ENCODE measurements at regions not wholly inside any gene's neighbourhood (a gene's known extent, or its start where the extent isn't known, plus 50 kb on each side); places are given as distances from the start of the nearest gene placed in this dataset.

DNA sequence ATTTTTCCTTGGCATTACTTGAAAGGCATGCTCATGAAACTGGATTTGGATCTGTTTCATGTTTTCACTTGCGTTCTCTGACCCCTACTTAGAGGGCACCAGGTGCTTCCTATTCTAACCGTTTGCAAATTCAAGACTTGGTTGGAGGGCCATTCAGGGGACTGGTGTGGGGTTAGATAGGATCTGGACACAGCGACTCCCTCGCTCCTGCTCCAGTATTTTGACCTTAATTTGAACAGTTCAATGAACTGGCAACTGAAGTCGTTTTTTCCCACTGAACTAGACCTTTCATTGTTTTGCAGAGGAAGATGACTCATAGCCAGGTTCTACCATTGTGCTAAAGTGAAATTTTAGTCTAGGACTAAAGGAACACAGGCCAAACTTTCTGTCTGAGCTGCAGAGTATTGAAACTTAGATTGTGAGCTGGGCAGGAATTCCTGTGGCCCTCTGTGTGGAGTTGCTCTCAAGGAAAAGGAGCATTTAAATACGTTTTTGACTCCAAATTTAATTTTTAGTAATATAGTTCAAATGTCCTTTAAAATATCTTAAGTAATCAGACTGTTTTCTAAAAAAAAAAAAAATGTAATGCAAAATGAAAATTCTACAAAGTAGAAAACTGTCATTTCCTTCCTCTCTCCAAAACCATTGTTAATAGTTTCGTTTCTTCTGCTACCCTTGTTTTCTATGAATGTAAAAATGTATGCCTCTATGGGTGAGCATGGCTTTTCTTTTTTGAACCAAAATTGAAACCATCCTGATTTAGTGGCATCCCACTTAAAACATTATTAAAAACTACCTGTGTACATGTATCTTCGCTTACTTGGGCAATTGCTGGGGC is 64.8 kb downstream of the UTRN start:
- Histone ChIP-seq H3K36me3 (no peaks in the 10 kb centered on the region), H3K27me3 (no peaks in the 10 kb centered on the region), H3K4me1 (peaks cover 0 to 24% of the 10 kb centered on the region in 2 donors), H3K27ac (peak overlapping the region in 1 of 2 donors; percentile 57), H3K9me3 (no peaks in the 10 kb centered on the region), H3K4me3 (no peak overlapping the region)
- TF ChIP-seq, protein P1, sequence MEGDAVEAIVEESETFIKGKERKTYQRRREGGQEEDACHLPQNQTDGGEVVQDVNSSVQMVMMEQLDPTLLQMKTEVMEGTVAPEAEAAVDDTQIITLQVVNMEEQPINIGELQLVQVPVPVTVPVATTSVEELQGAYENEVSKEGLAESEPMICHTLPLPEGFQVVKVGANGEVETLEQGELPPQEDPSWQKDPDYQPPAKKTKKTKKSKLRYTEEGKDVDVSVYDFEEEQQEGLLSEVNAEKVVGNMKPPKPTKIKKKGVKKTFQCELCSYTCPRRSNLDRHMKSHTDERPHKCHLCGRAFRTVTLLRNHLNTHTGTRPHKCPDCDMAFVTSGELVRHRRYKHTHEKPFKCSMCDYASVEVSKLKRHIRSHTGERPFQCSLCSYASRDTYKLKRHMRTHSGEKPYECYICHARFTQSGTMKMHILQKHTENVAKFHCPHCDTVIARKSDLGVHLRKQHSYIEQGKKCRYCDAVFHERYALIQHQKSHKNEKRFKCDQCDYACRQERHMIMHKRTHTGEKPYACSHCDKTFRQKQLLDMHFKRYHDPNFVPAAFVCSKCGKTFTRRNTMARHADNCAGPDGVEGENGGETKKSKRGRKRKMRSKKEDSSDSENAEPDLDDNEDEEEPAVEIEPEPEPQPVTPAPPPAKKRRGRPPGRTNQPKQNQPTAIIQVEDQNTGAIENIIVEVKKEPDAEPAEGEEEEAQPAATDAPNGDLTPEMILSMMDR (IDR thresholded peaks at IDR 0.05) = no peak
- intact Hi-C loops (cut with DNase I) = no loop called here
- no peak for DNase-seq (ENCODE audit: low spot score in 2 of 2)

DNA sequence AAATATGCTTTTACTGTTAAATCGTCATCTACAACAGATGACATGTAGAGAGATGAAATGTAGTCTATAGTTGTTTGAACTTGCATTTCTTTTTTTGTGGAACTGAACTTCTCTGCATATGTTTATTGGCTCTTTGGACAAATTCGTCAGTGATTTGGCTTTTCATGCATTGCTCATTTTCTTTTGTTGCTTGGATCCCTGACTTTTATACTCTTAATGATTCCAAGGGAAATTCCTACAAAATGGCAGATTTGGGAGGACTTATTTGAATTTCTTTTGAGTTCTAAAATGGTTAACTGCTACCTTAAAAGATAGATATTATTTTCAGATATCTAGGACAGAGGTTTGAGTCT is 65.4 kb downstream of the UTRN start:
- Histone ChIP-seq H3K4me1 (peaks cover 0 to 24% of the 10 kb centered on the region in 2 donors), H3K9me3 (no peaks in the 10 kb centered on the region), H3K27ac (peak overlapping the region in 1 of 2 donors; percentile 57), H3K27me3 (no peaks in the 10 kb centered on the region), H3K4me3 (no peak overlapping the region), H3K36me3 (no peaks in the 10 kb centered on the region)
- intact Hi-C loops (cut with DNase I) = no loop called here
- TF ChIP-seq, protein P1 (IDR thresholded peaks at IDR 0.05) = no peak
- DNase-seq (ENCODE audit: low spot score in 2 of 2) = no peak

DNA sequence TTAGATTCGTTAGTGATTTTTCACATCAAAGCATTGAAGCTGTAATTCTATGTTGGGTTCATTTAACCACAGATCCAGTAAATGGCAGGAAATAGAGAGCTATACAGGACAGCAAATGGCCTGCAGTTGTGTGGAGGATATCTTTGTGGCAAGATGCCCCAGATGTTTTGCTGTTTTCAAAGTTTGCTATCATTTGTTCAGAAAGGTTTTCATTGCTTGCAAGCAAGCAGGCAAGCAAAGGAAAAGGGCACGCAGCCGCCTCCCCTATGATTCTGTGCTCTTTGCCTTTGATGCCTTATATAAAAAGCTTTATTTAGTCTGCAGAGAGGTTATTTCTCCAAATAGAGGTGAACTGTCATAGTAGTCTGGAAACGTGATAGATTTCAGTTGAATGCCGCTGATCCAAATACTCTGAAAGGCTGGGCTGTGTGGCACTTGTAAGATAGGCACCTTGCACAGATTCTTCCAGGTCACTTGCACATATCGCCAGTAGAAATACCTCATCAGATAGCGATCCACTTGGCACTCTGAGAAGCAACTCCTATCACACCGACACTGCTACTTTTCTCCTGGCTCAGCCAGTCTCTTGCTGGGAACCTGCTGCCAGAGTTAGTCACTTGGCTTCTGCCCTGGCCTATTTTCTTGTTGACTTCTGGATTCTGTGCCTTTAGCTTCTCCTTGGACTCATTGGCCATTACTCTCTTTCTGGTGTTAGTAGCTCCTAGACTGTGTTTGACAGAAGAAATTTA is 66.4 kb downstream of the UTRN start:
- H3K4me3 ChIP-seq = peak overlapping the region in 1 of 2 donors; percentile 18
- peak overlapping the region; percentile 23 to 48 for H3K27ac ChIP-seq
- intact Hi-C loops (cut with DNase I) = no loop called here

DNA sequence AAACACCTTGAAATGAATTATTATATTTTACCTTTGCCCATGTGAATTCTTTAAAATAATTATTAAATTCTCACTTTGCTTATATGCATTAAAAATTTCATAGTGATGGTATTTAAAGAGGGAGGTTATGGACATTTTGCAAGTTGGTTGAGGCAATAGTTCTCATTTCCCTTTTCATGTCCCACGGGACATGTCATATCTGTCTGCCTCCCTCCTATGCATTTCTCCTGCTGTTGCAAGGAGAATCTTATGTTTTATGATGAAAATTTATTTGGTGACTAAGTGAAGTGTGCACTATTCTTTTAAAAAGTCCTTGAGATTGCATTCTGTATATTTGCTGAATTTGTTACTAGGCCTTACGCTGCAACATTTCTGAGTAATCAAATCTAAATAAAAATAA is 67.2 kb downstream of the UTRN start:
- no peak overlapping the region for H3K27ac ChIP-seq

More for the DNA sequence above, 66.4 kb downstream of the UTRN start:
- no peak for DNase-seq (ENCODE audit: low spot score in 2 of 2)
- peaks cover 0 to 22% of the 10 kb centered on the region in 2 donors for H3K4me1 ChIP-seq
- no peaks in the 10 kb centered on the region for H3K27me3 ChIP-seq
- TF ChIP-seq, protein P1 (IDR thresholded peaks at IDR 0.05) = no peak
- no peaks in the 10 kb centered on the region for H3K9me3 ChIP-seq
- H3K36me3 ChIP-seq = no peaks in the 10 kb centered on the region

DNA sequence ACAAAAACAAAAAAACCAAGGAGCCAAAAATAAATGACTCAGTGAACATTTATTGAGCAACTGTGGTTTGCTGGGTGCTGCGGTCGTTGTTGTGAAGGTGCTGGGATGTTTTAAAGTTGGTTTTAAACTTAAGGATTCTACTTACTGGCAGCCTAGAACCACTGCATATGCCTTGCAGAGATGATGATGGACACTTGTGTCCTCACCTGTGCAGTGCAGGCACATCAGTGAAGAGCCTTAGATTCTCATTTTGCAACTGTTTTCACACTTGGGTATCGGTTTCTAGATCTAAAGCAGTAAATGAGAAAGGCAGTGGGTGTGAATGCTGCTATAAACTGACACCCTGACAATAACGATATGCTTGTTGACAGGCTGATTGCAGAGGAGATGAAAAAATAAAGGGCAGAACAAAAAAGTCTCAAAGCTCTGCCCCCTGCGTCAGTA is 68.8 kb downstream of the UTRN start:
- Histone ChIP-seq H3K9me3 (no peaks in the 10 kb centered on the region), H3K27me3 (no peaks in the 10 kb centered on the region), H3K27ac (no peak overlapping the region), H3K4me3 (no peak overlapping the region), H3K4me1 (peaks cover 0 to 15% of the 10 kb centered on the region in 2 donors), H3K36me3 (no peaks in the 10 kb centered on the region)
- intact Hi-C loops (cut with DNase I) = no loop called here
- no peak for DNase-seq (ENCODE audit: low spot score in 2 of 2)
- TF ChIP-seq, protein P1 (IDR thresholded peaks at IDR 0.05) = no peak

More for the DNA sequence above, 67.2 kb downstream of the UTRN start:
- intact Hi-C loops (cut with DNase I) = no loop called here
- no peaks in the 10 kb centered on the region for H3K27me3 ChIP-seq
- H3K36me3 ChIP-seq = no peaks in the 10 kb centered on the region
- H3K9me3 ChIP-seq = no peaks in the 10 kb centered on the region
- TF ChIP-seq, protein P1 (IDR thresholded peaks at IDR 0.05) = no peak
- DNase-seq (ENCODE audit: low spot score in 2 of 2) = no peak
- no peak overlapping the region for H3K4me3 ChIP-seq
- H3K4me1 ChIP-seq = peaks cover 0 to 14% of the 10 kb centered on the region in 2 donors

Data from ascending aorta (tissue), 2 donors.